ENCODE measurements at regions not wholly inside any gene's neighbourhood (a gene's known extent, or its start where the extent isn't known, plus 50 kb on each side); places are given as distances from the start of the nearest gene placed in this dataset.

DNA sequence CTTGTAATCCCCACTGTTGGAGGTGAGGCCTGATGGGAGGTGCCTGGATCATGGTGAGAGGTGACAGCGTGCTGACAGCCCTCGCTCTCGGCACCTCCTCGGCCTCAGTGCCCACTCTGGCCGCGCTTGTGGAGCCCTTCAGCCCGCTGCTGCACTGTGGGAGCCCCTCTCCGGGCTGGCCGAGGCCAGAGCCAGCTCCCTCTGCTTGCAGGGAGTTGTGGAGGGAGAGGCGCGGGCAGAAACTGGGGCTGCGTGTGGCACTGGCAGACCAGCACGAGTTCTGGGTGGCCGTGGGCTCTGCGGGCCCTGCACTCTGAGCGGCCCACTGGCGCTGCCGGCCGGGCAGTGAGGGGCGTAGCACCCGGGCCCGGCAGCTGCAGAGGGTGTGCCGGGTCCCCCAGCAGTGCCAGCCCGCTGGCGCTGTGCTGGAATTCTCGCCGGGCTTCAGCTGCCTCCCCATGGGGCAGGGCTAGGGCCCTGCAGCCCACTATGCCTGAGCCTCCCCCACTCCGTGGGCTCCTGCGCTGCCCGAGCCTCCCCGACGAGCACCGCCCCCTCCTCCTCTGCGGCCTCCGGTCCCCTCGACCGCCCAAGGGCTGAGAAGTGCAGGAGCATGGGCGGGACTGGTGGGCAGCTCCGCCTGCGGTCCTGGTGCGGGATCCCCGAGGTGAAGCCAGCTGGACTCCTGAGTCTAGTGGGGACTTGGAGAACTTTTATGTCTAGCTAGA lies 197.1 kb downstream of the SPP2 start:
- DNase-seq (ENCODE audit: low read depth) = no peak

- DNase-seq (ENCODE audit: low read depth) = peak; percentile 85
Observed at GRCh38 chr2:234245945-234246344, 195.4 kb downstream of the SPP2 start.

DNA sequence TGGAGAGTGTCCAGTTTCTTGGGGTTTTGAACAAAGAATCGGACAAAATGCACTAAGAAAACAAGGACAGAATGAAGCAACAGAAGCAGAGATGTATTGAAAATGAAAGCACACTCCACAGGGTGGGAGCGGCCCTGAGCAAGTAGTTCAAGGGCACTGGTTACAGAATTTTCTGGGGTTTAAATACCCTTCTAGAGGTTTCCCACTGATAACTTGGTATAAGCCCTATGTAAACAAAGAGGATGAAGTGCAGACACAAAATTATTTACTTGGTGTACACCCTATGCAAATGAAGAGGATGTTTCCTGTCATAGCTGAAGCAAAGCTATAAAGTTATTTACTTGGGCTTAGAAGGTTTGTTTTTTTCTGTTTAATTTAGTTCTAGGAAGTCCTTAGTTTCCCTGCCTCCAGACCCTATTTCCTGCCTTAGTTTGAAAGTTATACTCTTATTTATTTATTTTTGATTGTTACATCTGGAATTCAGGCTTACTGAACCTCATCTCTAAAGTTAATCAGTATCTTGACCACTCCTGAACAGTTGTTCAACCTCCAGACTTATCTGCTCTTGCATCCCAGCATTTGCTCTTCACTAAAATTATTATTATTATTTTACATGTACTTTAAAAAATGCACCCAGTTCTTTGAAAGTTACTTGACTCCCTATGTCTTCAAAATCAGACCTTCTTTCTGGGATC lies 193.5 kb downstream of the SPP2 start:
- no peak for DNase-seq (ENCODE audit: low read depth)

DNA sequence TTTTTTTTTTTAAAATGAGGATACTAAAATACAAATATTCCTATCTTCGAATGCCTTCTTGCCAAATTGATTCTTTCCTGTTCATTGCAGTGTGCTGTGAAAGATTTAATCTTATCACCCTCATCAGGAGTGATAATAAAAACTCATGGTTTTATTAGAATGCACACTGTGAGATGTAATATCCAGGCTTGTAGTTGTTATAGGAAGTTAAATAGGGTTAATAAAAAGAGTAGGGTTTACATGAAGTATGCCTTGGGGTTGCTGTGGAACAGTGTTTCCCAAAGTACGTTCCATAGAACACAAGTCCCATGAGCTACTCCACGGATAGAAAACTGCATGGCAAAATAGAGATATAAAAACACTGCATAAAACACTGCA lies 191.9 kb downstream of the SPP2 start:
- no peak for DNase-seq (ENCODE audit: low read depth)

DNA sequence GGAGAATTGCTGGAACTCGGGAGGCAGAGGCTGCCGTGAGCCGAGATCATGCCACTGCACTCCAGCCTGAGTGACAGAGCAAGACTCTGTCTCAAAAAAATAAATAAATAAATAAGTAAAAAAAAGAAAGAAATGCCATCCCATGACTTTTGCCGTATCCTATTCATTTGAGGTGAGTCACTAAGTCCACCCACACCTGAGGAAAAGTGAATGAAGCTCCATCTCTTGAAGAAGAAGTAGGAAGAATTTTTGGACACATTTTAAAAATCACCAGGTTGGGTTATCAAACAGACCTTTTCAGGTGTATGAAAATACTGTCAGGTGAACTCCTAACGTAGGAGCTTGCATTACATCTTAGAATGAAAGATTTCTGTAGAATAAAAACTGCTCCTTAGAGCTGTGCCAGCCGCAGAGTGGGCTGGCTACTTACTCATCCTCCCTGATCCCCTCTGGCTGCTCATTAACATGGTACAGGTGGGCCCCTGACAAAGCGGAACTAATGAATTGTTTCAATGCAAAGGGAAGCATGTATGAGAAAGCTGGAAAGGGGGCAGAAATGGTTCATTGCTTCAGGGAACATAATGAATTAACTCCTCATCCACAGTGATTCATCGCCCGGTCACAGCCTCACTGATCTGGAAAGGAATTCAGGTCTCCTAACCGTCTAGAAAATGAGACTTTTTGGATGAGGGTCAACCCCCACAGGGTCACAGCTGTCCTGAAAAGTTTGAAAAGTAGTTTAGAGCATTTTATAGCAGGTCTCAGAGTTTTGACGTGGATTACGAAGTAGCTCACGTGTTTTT lies 191.4 kb downstream of the SPP2 start:
- DNase-seq (ENCODE audit: low read depth) = peak; percentile 77

DNA sequence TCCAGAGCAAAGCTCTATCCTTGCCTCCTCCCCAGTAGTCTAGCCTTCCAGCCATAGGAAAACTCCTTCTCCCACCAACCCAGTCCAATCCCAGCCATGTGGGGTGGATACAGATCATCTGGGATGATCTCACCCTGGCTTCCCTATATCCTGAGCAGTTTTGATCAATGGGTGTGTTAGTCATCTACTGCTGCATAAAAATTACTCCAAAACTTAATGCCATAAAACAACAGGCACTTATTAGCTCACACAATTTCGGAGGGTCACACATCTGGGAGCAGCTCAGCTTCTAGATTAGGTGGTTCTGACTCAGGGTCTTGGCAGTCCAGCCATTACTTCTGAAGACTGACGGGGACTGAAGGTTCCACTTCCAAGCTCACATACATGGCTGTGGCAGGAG lies 190.4 kb downstream of the SPP2 start:
- no peak for DNase-seq (ENCODE audit: low read depth)

GRCh38 chr2:234235191-234235590 lies 184.7 kb downstream of the SPP2 start:
- DNase-seq (ENCODE audit: low read depth) = no peak

DNA sequence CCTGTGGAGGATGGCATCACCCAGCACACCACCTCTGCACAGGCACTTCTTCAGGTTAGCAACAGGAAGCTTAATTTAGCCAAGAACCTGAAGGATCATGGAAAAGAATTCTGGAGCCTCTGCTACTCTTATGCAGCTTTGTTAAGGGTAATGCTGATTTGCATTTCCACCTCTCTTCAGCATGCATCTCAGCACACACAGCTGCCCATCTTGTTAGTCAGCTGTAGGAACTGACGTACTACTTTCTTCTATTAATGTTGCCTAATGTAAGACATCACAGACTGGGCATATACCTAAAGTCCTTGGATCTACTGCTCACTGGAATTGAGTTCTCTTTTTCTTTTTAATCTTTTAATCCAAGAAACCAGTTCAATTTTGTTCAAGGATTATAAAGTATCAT lies 181.0 kb downstream of the SPP2 start:
- no peak for DNase-seq (ENCODE audit: low read depth)

DNA sequence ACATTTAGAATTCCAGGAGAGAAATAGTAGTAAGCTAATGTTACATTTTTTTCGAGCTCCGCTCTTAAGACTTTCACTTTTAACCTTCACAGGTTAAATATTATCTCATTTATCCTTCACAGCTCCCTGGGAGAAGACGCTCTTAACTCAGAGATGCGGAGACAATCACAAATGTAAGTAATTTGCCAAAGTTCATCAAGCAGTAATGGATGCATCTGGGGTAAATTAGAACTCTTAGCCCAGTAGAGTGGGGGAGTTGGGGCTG lies 168.5 kb downstream of the SPP2 start:
- DNase-seq (ENCODE audit: low read depth) = no peak

DNA sequence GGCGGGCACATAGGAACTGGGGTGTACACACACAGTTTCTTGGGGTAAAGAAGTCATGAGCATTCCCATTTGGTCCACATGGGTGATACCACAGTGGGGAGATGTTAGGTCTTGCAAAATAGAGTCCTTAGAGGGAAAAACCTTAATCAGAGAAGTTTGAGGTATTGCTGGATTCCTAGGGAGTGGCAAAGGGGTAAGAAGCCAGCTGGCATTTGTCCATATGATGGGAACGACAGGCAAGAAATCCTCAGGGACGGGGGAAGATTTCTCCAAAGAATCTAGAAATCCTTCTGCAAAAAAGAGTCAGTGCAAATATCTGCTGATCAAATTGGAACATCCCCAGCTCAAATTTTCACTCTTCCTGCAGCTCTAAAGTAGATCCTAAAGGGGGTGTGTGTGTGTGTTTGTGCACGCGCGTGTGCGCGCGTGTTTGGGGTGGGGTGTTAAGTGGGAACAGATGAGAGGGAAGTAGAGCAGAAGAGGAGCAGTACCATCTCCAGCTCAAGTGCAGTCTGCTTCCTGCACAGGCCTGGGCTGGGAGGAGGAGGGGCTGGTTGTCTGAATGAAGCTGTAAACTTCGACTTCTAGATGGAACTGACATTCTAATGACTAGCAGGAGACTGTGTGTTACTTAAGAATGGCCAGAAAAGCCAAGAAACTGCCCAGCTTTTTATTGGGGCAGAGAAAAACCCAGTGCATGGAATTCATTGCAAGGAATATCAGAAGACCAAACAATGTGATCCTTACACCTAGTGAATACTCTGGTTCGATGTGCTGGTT lies 168.0 kb downstream of the SPP2 start:
- DNase-seq (ENCODE audit: low read depth) = no peak

- DNase-seq (ENCODE audit: low read depth) = no peak
Observed at GRCh38 chr2:234212534-234212933, 162.0 kb downstream of the SPP2 start.

DNA sequence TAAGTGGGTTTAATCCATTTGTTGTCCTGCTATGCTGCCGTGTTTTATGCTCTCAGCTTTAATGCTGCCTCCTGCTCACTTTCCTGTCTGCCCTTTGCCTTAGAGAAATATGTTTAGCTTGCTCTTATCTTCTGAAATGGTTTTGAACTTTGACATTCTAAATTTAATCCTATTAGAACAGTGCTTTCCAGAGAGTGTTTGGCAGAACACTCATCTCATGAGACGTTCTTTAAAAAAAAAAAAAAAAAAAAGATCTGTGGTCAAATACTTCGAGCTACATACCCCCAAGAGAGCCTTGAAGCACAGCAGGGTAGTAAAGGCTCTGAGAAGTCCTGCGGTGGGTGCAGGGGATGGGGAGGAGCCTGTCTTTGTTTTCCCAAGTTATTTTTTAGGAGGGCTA lies 161.3 kb downstream of the SPP2 start:
- no peak for DNase-seq (ENCODE audit: low read depth)

DNA sequence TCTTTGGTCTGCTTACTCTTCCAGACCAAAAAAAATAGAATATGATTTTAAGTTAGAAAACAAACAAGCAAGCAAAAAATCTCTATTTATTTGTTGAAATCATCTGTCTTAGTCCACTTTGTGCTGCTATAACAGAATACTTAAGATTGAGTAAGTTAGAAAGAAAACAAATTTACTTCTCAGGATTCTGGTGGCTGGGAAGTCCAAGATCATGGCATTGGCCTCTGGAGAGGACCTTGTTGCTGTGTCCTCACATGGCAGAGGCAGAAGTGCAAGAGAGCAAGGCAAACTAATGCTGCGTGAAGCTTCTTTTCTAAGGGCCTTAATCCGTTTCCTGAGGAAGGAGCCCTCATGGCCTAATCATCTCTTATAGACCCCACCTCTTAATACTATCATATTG lies 156.2 kb downstream of the SPP2 start:
- no peak for DNase-seq (ENCODE audit: low read depth)

DNA sequence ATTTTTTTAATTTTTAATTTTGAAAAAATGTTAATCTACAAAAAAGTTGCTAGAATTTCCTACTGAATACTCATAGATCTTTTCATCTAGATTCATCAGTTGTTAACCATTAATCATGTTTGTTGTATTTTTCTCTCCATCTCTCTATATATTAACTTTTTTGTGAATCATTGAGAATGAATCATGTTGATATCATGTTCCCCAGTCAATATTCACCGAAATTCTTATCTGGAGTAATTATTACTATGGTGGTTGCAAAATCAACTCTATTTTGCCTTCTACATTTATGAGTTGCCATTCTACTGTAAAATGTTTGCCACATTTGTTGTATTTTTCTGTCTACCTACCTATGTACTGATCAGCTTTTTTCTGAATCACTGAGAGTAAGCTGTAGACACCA lies 154.0 kb downstream of the SPP2 start:
- no peak for DNase-seq (ENCODE audit: low read depth)

GRCh38 chr2:234203135-234203984 lies 152.9 kb downstream of the SPP2 start:
- DNase-seq (ENCODE audit: low read depth) = peak; percentile 93

GRCh38 chr2:234202601-234203000 lies 152.1 kb downstream of the SPP2 start:
- no peak for DNase-seq (ENCODE audit: low read depth)

GRCh38 chr2:234199996-234200395 lies 149.5 kb downstream of the SPP2 start:
- DNase-seq (ENCODE audit: low read depth) = no peak

- no peak for DNase-seq (ENCODE audit: low read depth)
Observed at GRCh38 chr2:234198976-234199375, 148.5 kb downstream of the SPP2 start.

- no peak for DNase-seq (ENCODE audit: low read depth)
Observed at GRCh38 chr2:234195516-234195915, 145.0 kb downstream of the SPP2 start.

DNA sequence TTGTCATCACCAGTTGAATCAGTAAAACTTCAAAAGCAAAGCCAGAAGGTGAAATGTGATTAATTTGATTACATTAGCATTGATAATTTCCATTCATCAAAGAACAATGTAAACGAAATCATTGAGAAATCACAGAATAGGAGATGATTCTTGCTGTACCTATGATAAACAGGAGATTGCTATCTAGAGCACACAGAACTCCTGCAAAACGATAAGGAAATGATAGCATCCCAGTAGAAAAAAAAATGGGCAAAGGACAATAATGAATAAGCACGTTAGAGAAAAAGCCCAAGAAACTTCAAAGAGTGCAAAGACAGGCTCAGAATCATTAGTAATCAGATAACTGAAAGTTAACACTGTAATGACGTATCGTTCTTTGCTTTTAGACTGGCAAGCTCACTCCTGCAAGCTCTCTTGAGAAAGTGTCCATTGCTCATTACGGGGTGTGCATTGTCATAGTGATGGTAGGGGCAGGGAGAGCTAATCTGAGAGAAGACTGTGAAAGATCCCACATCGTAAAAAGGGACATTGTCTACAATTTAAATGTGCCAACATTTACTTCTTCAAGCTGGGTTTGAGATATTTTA lies 143.6 kb downstream of the SPP2 start:
- no peak for DNase-seq (ENCODE audit: low read depth)

GRCh38 chr2:234191819-234192407 lies 141.4 kb downstream of the SPP2 start:
- no peak for DNase-seq (ENCODE audit: low read depth)
